Uterus (tissue), 2 donors: ENCODE measurements at regions not wholly inside any gene's neighbourhood (a gene's known extent, or its start where the extent isn't known, plus 50 kb on each side); places are given as distances from the start of the nearest gene placed in this dataset.

ENCODE experiments used
- POLR2A ChIP-seq, 2 donors: fragments of 450-650 bp; IDR thresholded peaks; one replicate each; pipeline ENCODE4 v1.6.1; 2016; ENCODE audit warnings: antibody characterized with exemption in 2 of 2, mild to moderate bottlenecking in 1 of 2, moderate library complexity in 1 of 2
- TF ChIP-seq, protein P1 (sequence below), 4 experiments: fragments of 200-600 bp in 2 of 4; fragments of 450-650 bp in 2 of 4; sonication (generic) in 2 of 4; IDR thresholded peaks; one replicate each; pipeline ENCODE4 v1.5.1; 2016 to 2019; ENCODE audit warnings: antibody characterized with exemption in 4 of 4, mild to moderate bottlenecking in 2 of 4, moderate library complexity in 1 of 4

GRCh38 chr12:75840994-75841355, 190.6 kb downstream of the PHLDA1 start:
- TF ChIP-seq, protein P1, sequence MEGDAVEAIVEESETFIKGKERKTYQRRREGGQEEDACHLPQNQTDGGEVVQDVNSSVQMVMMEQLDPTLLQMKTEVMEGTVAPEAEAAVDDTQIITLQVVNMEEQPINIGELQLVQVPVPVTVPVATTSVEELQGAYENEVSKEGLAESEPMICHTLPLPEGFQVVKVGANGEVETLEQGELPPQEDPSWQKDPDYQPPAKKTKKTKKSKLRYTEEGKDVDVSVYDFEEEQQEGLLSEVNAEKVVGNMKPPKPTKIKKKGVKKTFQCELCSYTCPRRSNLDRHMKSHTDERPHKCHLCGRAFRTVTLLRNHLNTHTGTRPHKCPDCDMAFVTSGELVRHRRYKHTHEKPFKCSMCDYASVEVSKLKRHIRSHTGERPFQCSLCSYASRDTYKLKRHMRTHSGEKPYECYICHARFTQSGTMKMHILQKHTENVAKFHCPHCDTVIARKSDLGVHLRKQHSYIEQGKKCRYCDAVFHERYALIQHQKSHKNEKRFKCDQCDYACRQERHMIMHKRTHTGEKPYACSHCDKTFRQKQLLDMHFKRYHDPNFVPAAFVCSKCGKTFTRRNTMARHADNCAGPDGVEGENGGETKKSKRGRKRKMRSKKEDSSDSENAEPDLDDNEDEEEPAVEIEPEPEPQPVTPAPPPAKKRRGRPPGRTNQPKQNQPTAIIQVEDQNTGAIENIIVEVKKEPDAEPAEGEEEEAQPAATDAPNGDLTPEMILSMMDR (IDR thresholded peaks at IDR 0.05): no peak
- TF ChIP-seq POLR2A (IDR thresholded peaks at IDR 0.05): no peak
